ENCODE measurements at regions not wholly inside any gene's neighbourhood (a gene's known extent, or its start where the extent isn't known, plus 50 kb on each side); places are given as distances from the start of the nearest gene placed in this dataset.

- TF ChIP-seq ZNF462 (CRISPR knock-in tag; IDR thresholded peaks at IDR 0.05): no peak
- TF ChIP-seq JUNB (IDR thresholded peaks at IDR 0.05; ENCODE audit: unreplicated experiment): no peak
- no peak for TF ChIP-seq EZH2phosphoT487 (IDR thresholded peaks at IDR 0.05; ENCODE audit: unreplicated experiment)
- TF ChIP-seq ZNF331 (CRISPR knock-in tag; IDR thresholded peaks at IDR 0.05; ENCODE audit: low read depth): no peak
- TF ChIP-seq CREB1 (CRISPR knock-in tag; IDR thresholded peaks at IDR 0.05; ENCODE audit: low read depth): no peak
- no peak for TF ChIP-seq POLR2AphosphoS5 (IDR thresholded peaks at IDR 0.05; ENCODE audit: low read depth)
Measured at GRCh38 chr12:71060426-71060825, 97.4 kb downstream of the TSPAN8 start (continued).

- no peaks in the 10 kb centered on the region for H3K27me3 Mint-ChIP-seq (ENCODE audit: insufficient read depth, low read depth, poor library complexity)
- Histone ChIP-seq H4K20me1 (replicated peaks; ENCODE audit: insufficient read depth) (no peaks in the 10 kb centered on the region), H3K4me3 (no peak overlapping the region), H3F3A (replicated peaks; ENCODE audit: low read depth) (no peaks in the 10 kb centered on the region), H2AFZ (no peak overlapping the region), H3K27ac (ENCODE audit: low read depth) (no peak overlapping the region), H3K4me2 (no peak overlapping the region), H3K27me3 (ENCODE audit: insufficient read depth) (no peaks in the 10 kb centered on the region), H3K9me2 (ENCODE audit: insufficient read depth) (peaks cover 15% of the 10 kb centered on the region), H3K4me1 (ENCODE audit: insufficient read depth) (no peaks in the 10 kb centered on the region), H3K36me3 (ENCODE audit: insufficient read depth) (no peaks in the 10 kb centered on the region), H3K79me2 (replicated peaks; ENCODE audit: insufficient read depth) (no peaks in the 10 kb centered on the region)
- no peaks in the 10 kb centered on the region for H3K4me1 Mint-ChIP-seq
- H3K9me3 Mint-ChIP-seq: no peaks in the 10 kb centered on the region
- ATAC-seq: no peak
- no peak overlapping the region for H3K4me3 Mint-ChIP-seq
- H3K27ac Mint-ChIP-seq: no peak overlapping the region
- DNase-seq (ENCODE audit: low spot score): no peak
- no peaks in the 10 kb centered on the region for H3K36me3 Mint-ChIP-seq (ENCODE audit: low read depth)
- TF ChIP-seq REST (IDR thresholded peaks at IDR 0.05; ENCODE audit: unreplicated experiment) (no peak), ETS1 (IDR thresholded peaks at IDR 0.05) (no peak), STAT1 (IDR thresholded peaks at IDR 0.05; ENCODE audit: unreplicated experiment) (no peak), ZNF331 (CRISPR knock-in tag; IDR thresholded peaks at IDR 0.05; ENCODE audit: low read depth) (no peak)
Measured at GRCh38 chr12:71057330-71057729, 100.5 kb downstream of the TSPAN8 start.
